ENCODE measurements at regions not wholly inside any gene's neighbourhood (a gene's known extent, or its start where the extent isn't known, plus 50 kb on each side); places are given as distances from the start of the nearest gene placed in this dataset.

DNA sequence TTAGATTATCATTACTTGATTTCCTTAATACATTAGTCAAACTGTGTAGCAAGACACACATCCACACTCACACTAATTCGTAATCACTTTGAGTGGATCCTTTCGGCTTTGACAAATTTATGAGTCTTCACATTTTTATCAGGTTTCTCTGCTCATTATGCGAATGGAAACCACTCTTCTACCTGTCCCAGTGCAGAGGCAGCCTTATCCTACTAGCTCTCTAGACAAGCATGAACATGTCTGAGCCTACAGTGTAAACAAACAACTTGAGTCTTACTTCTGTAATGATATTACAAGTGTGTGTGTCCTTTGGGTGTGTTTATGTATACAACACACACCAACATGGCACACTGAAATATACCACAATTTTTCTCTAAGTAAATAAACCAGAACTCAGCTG lies 361.9 kb upstream of the CHST9 start:
- Histone ChIP-seq H3K27ac (ENCODE audit: insufficient read length, low read depth, low read length) (no peak overlapping the region), H2AFZ (ENCODE audit: low read length) (no peak overlapping the region), H2BK15ac (ENCODE audit: low read depth, low read length) (no peak overlapping the region), H4K20me1 (ENCODE audit: control insufficient read depth, insufficient read depth, insufficient read length) (no peaks in the 10 kb centered on the region), H3K9me3 (ENCODE audit: control insufficient read depth, low read depth, low read length) (no peaks in the 10 kb centered on the region), H3K14ac (ENCODE audit: insufficient read depth, low read length) (no peak overlapping the region), H2BK120ac (ENCODE audit: low read depth, low read length, poor library complexity, severe bottlenecking) (no peak overlapping the region), H4K91ac (ENCODE audit: insufficient read length, low read depth, low read length) (no peak overlapping the region), H3K4me2 (ENCODE audit: insufficient read depth, insufficient read length, low read length) (no peak overlapping the region), H3T11ph (ENCODE audit: low read length) (no peak overlapping the region), H2BK5ac (ENCODE audit: insufficient read length, low read length) (no peak overlapping the region), H3K4ac (ENCODE audit: low read depth, low read length) (no peak overlapping the region), H4K5ac (ENCODE audit: insufficient read length, low read depth, low read length) (no peak overlapping the region), H3K4me1 (ENCODE audit: insufficient read depth, low read length) (no peaks in the 10 kb centered on the region), H2AK5ac (ENCODE audit: insufficient read length, low read length) (no peak overlapping the region), H3K23me2 (ENCODE audit: insufficient read length, low read depth, low read length, poor library complexity, severe bottlenecking) (no peaks in the 10 kb centered on the region), H3K27me3 (ENCODE audit: insufficient read depth, low read length) (no peaks in the 10 kb centered on the region), H2BK20ac (ENCODE audit: low read depth, low read length, poor library complexity, severe bottlenecking) (no peak overlapping the region), H3K18ac (ENCODE audit: insufficient read length, low read depth, low read length) (no peak overlapping the region), H3K79me2 (ENCODE audit: insufficient read depth, low read length) (no peaks in the 10 kb centered on the region), H2BK12ac (ENCODE audit: insufficient read length, low read depth, low read length) (no peak overlapping the region), H3K9ac (ENCODE audit: extremely low read depth, insufficient read length, low read length) (no peak overlapping the region), H3K56ac (ENCODE audit: insufficient read length, low read depth, low read length) (no peak overlapping the region), H4K8ac (replicated peaks; ENCODE audit: insufficient read length, low read depth, low read length) (no peak overlapping the region), H3K79me1 (ENCODE audit: insufficient read depth, low read depth, low read length, poor library complexity, severe bottlenecking) (no peaks in the 10 kb centered on the region), H3K23ac (ENCODE audit: insufficient read length, low read depth, low read length) (no peak overlapping the region)
- H3K4me3 Mint-ChIP-seq, result no peak overlapping the region
- DNase-seq, result no peak
- H3K27me3 Mint-ChIP-seq (ENCODE audit: low read depth), result no peaks in the 10 kb centered on the region
- WGBS (ENCODE audit: extremely low coverage, insufficient read length, low lambda C conversion rate), result no CpG with 5 or more reads among the region's 3 CpGs
- H3K9me3 Mint-ChIP-seq, result peaks cover 2 to 7% of the 10 kb centered on the region in 2 experiments; a peak in 2 of 5 replicates
- peaks cover 0 to 14% (median 3%) of the 10 kb centered on the region in 3 experiments; a peak in 4 of 7 replicates for H3K36me3 Mint-ChIP-seq (ENCODE audit: insufficient read depth in 1 of 3, low read depth in 3 of 3)
- no peak overlapping the region for H3K27ac Mint-ChIP-seq
- TF ChIP-seq, protein P1, sequence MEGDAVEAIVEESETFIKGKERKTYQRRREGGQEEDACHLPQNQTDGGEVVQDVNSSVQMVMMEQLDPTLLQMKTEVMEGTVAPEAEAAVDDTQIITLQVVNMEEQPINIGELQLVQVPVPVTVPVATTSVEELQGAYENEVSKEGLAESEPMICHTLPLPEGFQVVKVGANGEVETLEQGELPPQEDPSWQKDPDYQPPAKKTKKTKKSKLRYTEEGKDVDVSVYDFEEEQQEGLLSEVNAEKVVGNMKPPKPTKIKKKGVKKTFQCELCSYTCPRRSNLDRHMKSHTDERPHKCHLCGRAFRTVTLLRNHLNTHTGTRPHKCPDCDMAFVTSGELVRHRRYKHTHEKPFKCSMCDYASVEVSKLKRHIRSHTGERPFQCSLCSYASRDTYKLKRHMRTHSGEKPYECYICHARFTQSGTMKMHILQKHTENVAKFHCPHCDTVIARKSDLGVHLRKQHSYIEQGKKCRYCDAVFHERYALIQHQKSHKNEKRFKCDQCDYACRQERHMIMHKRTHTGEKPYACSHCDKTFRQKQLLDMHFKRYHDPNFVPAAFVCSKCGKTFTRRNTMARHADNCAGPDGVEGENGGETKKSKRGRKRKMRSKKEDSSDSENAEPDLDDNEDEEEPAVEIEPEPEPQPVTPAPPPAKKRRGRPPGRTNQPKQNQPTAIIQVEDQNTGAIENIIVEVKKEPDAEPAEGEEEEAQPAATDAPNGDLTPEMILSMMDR (conservative IDR thresholded peaks at IDR 0.05), result no peak
- peaks cover 11 to 13% of the 10 kb centered on the region in 2 experiments for H3K4me1 Mint-ChIP-seq
